GM23248 (cell line): ENCODE measurements at regions not wholly inside any gene's neighbourhood (a gene's known extent, or its start where the extent isn't known, plus 50 kb on each side); places are given as distances from the start of the nearest gene placed in this dataset.

Source experiments
- EZH2 ChIP-seq: fragments of 200-600 bp; sonication (generic); IDR thresholded peaks from 2 replicates; pipeline ENCODE4 v1.6.1; 2018; ENCODE audit warnings: antibody characterized with exemption, mild to moderate bottlenecking; ENCODE audit not compliant: insufficient read depth, poor library complexity, severe bottlenecking
- EZH2phosphoT487 ChIP-seq: fragments of 200-600 bp; sonication (generic); IDR thresholded peaks from 2 replicates; pipeline ENCODE4 v1.6.1; 2018; ENCODE audit warnings: antibody characterized with exemption, moderate library complexity, mild to moderate bottlenecking, low read depth; ENCODE audit not compliant: insufficient read depth

DNA sequence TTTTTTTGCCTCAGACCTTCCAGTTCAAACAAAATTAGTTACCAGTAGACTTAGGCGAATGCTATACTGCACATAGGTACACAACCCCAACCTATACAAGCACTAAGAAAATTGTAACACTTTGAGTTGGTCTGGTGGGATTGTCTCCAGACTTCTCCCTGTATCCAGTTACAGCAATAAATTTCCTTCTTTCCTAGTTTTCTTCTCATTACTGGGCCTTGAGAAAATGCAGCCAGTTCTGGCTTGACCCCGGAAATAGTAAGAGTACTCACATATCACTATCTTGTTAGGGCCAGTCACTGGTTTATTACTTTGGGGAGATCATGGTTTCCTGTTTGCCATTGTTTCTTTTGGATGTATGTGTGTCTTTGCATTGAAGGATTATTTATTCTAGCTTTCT lies 868.4 kb downstream of the DIPK2A start:
- TF ChIP-seq EZH2phosphoT487 (no peak), EZH2 (no peak)
